ENCODE measurements at regions not wholly inside any gene's neighbourhood (a gene's known extent, or its start where the extent isn't known, plus 50 kb on each side); places are given as distances from the start of the nearest gene placed in this dataset.

- in situ Hi-C loops (cut with HindIII; ENCODE audit: low pct_unique_long_range_greater_than_20kb, low sequenced_read_pairs): no loop called here
- DNase-seq (ENCODE audit: low read depth, low spot score) (no peak), ATAC-seq (no peak)
- POLR2A ChIA-PET: no interaction called here
- no TSS peak for BruUV-seq (replicated peaks)
- H3K4me1 ChIP-seq (ENCODE audit: control insufficient read depth, insufficient read depth, low read length): no peaks in the 10 kb centered on the region
- no peaks in the 10 kb centered on the region for H3K27me3 ChIP-seq (ENCODE audit: control insufficient read depth, insufficient read depth, low read length)
- CTCF ChIA-PET: no interaction called here
- no peak overlapping the region for H3K27ac ChIP-seq (ENCODE audit: low read length)
- no peak overlapping the region for H3K4me3 ChIP-seq (ENCODE audit: low read depth in 2 of 2, low read length in 2 of 2)
- H3K36me3 ChIP-seq (ENCODE audit: control insufficient read depth, insufficient read depth, low read length): no peaks in the 10 kb centered on the region
- no peaks in the 10 kb centered on the region for H3K9me3 ChIP-seq (ENCODE audit: control insufficient read depth, insufficient read depth, low read depth, low read length)
- TF ChIP-seq, protein P1, sequence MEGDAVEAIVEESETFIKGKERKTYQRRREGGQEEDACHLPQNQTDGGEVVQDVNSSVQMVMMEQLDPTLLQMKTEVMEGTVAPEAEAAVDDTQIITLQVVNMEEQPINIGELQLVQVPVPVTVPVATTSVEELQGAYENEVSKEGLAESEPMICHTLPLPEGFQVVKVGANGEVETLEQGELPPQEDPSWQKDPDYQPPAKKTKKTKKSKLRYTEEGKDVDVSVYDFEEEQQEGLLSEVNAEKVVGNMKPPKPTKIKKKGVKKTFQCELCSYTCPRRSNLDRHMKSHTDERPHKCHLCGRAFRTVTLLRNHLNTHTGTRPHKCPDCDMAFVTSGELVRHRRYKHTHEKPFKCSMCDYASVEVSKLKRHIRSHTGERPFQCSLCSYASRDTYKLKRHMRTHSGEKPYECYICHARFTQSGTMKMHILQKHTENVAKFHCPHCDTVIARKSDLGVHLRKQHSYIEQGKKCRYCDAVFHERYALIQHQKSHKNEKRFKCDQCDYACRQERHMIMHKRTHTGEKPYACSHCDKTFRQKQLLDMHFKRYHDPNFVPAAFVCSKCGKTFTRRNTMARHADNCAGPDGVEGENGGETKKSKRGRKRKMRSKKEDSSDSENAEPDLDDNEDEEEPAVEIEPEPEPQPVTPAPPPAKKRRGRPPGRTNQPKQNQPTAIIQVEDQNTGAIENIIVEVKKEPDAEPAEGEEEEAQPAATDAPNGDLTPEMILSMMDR (IDR thresholded peaks at IDR 0.05): no peak
- TF ChIP-seq POLR2AphosphoS5 (IDR thresholded peaks at IDR 0.05; ENCODE audit: low read depth, low read length) (no peak), SIN3A (IDR thresholded peaks at IDR 0.05; ENCODE audit: borderline replicate concordance, insufficient read depth, low read depth, low read length) (no peak), REST (IDR thresholded peaks at IDR 0.05; ENCODE audit: insufficient read depth in 1 of 2, low read depth in 2 of 2, low read length in 1 of 2) (no peak), TCF7L2 (IDR thresholded peaks at IDR 0.05; ENCODE audit: low read depth, low read length) (no peak)
- intact Hi-C loops (cut with micrococcal nuclease; ENCODE audit: unreplicated experiment): no loop called here
These were observed 97.0 kb downstream of the FCRL5 start for GRCh38 chr1:157455318-157455717.

GRCh38 chr1:157450106-157450505 is 102.2 kb downstream of the FCRL5 start:
- Histone ChIP-seq H3K9me3 (ENCODE audit: control insufficient read depth, insufficient read depth, low read depth, low read length) (no peaks in the 10 kb centered on the region), H3K4me1 (ENCODE audit: control insufficient read depth, insufficient read depth, low read length) (no peaks in the 10 kb centered on the region), H3K4me3 (ENCODE audit: low read depth in 2 of 2, low read length in 2 of 2) (no peak overlapping the region), H3K36me3 (ENCODE audit: control insufficient read depth, insufficient read depth, low read length) (no peaks in the 10 kb centered on the region), H3K27ac (ENCODE audit: low read length) (no peak overlapping the region), H3K27me3 (ENCODE audit: control insufficient read depth, insufficient read depth, low read length) (no peaks in the 10 kb centered on the region; the same call in 1 of the 2 replicates)
- ChIA-PET CTCF (no interaction called here), POLR2A (no interaction called here)
- no peak for DNase-seq (ENCODE audit: low read depth, low spot score)
- no TSS peak for BruUV-seq (replicated peaks)
- in situ Hi-C loops (cut with HindIII; ENCODE audit: low pct_unique_long_range_greater_than_20kb, low sequenced_read_pairs) (no loop called here), intact Hi-C loops (cut with micrococcal nuclease; ENCODE audit: unreplicated experiment) (no loop called here)
- TF ChIP-seq REST (IDR thresholded peaks at IDR 0.05; ENCODE audit: insufficient read depth in 1 of 2, low read depth in 2 of 2, low read length in 1 of 2) (no peak), TCF7L2 (IDR thresholded peaks at IDR 0.05; ENCODE audit: low read depth, low read length) (no peak), SIN3A (IDR thresholded peaks at IDR 0.05; ENCODE audit: borderline replicate concordance, insufficient read depth, low read depth, low read length) (no peak)
- TF ChIP-seq, protein P1 (IDR thresholded peaks at IDR 0.05): no peak
- no peak for ATAC-seq
